SK-MEL-5 (cell line): ENCODE measurements at regions not wholly inside any gene's neighbourhood (a gene's known extent, or its start where the extent isn't known, plus 50 kb on each side); places are given as distances from the start of the nearest gene placed in this dataset.
"Not testable (repeated sequence)": the region's sequence is repeated elsewhere in the genome, so short reads cannot be mapped to it uniquely, and the experiment has no call there.

Experiments
- DNase-seq: peaks from one replicate; pipeline ENCODE4 v3.0.0-alpha.2; 2016; ENCODE audit warnings: low read depth, low spot score
- in situ Hi-C: cut with HindIII; loops from 2 replicates; pipeline ENCODE4 v1.10.0; 2016; ENCODE audit warnings: low sequenced_read_pairs, high pct_unique_total_duplicates, low pct_unique_long_range_greater_than_20kb

GRCh38 chr2:122061831-122062230 lies 306.4 kb downstream of the TSN start:
- DNase-seq = no peak
- in situ Hi-C loops = no loop called here

GRCh38 chr2:122062506-122062905 lies 307.1 kb downstream of the TSN start:
- DNase-seq = no peak
- in situ Hi-C loops = no loop called here

- in situ Hi-C loops = no loop called here
- DNase-seq = no peak
These were observed 308.3 kb downstream of the TSN start for GRCh38 chr2:122063716-122064115.

- no peak for DNase-seq
- in situ Hi-C loops = no loop called here
These were observed 314.8 kb downstream of the TSN start for GRCh38 chr2:122070241-122070731.

- in situ Hi-C loops = no loop called here
- DNase-seq = no peak
These were observed 317.2 kb downstream of the TSN start for GRCh38 chr2:122072666-122073065.

- no peak for DNase-seq
- in situ Hi-C loops = no loop called here
These were observed 318.8 kb downstream of the TSN start for GRCh38 chr2:122074201-122074600.

- in situ Hi-C loops = no loop called here
- no peak for DNase-seq
These were observed 319.9 kb downstream of the TSN start for GRCh38 chr2:122075381-122075780.

GRCh38 chr2:122077114-122077513 lies 321.7 kb downstream of the TSN start:
- DNase-seq = no peak
- in situ Hi-C loops = no loop called here

- in situ Hi-C loops = no loop called here
- no peak for DNase-seq
These were observed 322.3 kb downstream of the TSN start for GRCh38 chr2:122077771-122078170.

GRCh38 chr2:122078451-122078850 lies 323.0 kb downstream of the TSN start:
- DNase-seq = no peak
- in situ Hi-C loops = no loop called here

GRCh38 chr2:122079844-122080243 lies 324.4 kb downstream of the TSN start:
- in situ Hi-C loops = no loop called here
- DNase-seq = no peak

GRCh38 chr2:122080316-122080715 lies 324.9 kb downstream of the TSN start:
- in situ Hi-C loops = no loop called here
- DNase-seq = no peak

- in situ Hi-C loops = no loop called here
- no peak for DNase-seq
These were observed 325.4 kb downstream of the TSN start for GRCh38 chr2:122080871-122081270.

GRCh38 chr2:122081751-122082150 lies 326.3 kb downstream of the TSN start:
- DNase-seq = no peak
- in situ Hi-C loops = no loop called here

- DNase-seq = no peak
These were observed 328.0 kb downstream of the TSN start for GRCh38 chr2:122083256-122084048.

GRCh38 chr2:122085672-122086071 lies 330.2 kb downstream of the TSN start:
- in situ Hi-C loops, DNase-seq: not testable (repeated sequence)

More at GRCh38 chr2:122083256-122084048, 328.0 kb downstream of the TSN start:
- in situ Hi-C loops = no loop called here

- in situ Hi-C loops = no loop called here
These were observed 339.1 kb downstream of the TSN start for GRCh38 chr2:122094557-122094956.

GRCh38 chr2:122096761-122097160 lies 341.3 kb downstream of the TSN start:
- in situ Hi-C loops = no loop called here
- no peak for DNase-seq

More at GRCh38 chr2:122094557-122094956, 339.1 kb downstream of the TSN start:
- DNase-seq = no peak

GRCh38 chr2:122098306-122098705 lies 342.9 kb downstream of the TSN start:
- in situ Hi-C loops = no loop called here
- no peak for DNase-seq
